ENCODE measurements at regions not wholly inside any gene's neighbourhood (a gene's known extent, or its start where the extent isn't known, plus 50 kb on each side); places are given as distances from the start of the nearest gene placed in this dataset.
"Not testable (repeated sequence)": the region's sequence is repeated elsewhere in the genome, so short reads cannot be mapped to it uniquely, and the experiment has no call there.

DNA sequence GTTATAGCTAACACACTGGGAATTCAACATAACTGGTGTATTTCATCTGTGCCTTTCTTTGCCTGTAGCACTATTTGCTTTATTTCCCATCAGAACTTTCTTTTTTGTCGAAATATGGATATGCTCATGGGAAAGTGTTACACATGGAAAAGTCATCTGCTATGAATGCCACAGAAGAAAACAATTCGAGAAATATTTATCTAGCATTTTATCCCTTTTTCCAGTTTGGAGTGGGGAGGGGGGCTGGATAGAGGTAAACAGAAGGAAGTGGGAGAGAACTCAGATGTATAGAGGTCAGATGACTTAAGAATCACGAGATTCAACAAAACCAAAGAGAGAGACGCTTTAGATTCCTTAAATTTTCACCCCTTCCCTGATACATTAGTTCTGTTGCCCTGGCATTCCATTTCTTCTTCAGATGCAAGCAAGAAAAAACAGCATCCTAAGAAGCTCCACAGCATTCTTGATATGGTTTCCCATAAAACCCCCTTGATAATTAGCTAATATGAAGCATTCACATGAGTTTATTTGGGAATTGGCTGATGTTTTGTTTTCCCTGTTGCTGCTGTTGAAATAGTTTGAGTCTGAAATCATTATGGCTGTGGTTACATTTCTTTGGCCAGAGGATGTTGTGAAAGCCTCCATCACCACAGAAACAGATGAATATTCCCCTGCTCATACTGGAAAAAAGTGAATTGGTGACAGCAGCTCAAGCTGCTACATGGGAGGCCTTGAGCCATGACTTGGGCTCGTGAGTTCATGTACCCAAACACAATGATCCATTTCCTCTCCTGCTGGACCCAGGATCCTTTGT is 335.8 kb upstream of the DAB2 start:
- Histone ChIP-seq H3K4me3 (ENCODE audit: low read length) (no peak overlapping the region), H3K4me1 (ENCODE audit: insufficient read depth, low read length) (no peaks in the 10 kb centered on the region), H2AFZ (ENCODE audit: low read depth, low read length) (no peak overlapping the region), H3K27me3 (ENCODE audit: insufficient read depth, low read length) (no peaks in the 10 kb centered on the region), H3K9me3 (ENCODE audit: low read length) (no peaks in the 10 kb centered on the region), H3K36me3 (ENCODE audit: insufficient read depth, low read length) (no peaks in the 10 kb centered on the region)

DNA sequence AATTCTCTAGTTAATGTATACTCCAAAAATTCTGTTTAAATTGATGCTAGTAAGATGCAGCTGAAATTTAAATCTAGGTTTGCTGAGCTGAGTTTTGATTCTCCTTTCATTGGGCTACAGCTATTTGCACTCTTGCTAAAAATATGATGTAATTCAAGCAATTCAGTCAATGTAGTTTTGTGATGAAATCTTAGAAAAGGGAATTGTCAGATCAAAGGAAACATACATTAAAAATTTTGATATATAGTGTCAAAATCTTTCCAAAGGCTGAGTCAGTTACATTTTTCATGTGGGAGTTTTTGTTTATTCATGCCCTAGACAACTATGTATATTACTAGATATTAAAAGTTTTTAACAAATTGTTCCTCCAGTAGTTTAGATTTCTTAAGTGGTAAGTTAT is 334.9 kb upstream of the DAB2 start:
- Histone ChIP-seq H3K4me1 (ENCODE audit: insufficient read depth, low read length) (no peaks in the 10 kb centered on the region), H2AFZ (ENCODE audit: low read depth, low read length) (no peak overlapping the region), H3K36me3 (ENCODE audit: insufficient read depth, low read length) (no peaks in the 10 kb centered on the region), H3K4me3 (ENCODE audit: low read length) (no peak overlapping the region), H3K27me3 (ENCODE audit: insufficient read depth, low read length) (no peaks in the 10 kb centered on the region), H3K9me3 (ENCODE audit: low read length) (no peaks in the 10 kb centered on the region)

GRCh38 chr5:39758426-39758825 is 333.6 kb upstream of the DAB2 start:
- Histone ChIP-seq H3K4me1 (ENCODE audit: insufficient read depth, low read length) (no peaks in the 10 kb centered on the region), H3K27me3 (ENCODE audit: insufficient read depth, low read length) (no peaks in the 10 kb centered on the region), H3K9me3 (ENCODE audit: low read length) (no peaks in the 10 kb centered on the region), H2AFZ (ENCODE audit: low read depth, low read length) (no peak overlapping the region), H3K4me3 (ENCODE audit: low read length) (no peak overlapping the region), H3K36me3 (ENCODE audit: insufficient read depth, low read length) (no peaks in the 10 kb centered on the region)

DNA sequence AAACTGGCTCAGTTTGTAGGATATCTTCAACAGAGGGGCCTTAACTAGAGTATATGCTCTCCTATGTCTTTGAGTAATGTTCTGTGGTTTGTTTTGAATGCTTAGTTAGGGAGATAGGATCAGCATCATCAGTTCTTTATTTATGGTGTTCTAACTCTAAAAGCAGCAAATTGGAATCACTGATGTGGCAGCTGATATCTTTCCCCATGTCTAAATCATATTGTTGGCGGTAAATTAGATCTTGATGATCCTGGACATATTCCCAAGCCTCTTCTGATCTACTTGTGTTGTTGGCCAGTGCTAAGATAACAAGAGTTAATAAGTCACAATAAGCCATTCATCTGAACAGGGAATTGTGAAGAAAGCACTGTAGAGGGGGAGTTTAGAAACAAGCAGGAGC is 332.4 kb upstream of the DAB2 start:
- Histone ChIP-seq H3K4me3 (ENCODE audit: low read length) (no peak overlapping the region), H3K4me1 (ENCODE audit: insufficient read depth, low read length) (no peaks in the 10 kb centered on the region), H3K36me3 (ENCODE audit: insufficient read depth, low read length) (no peaks in the 10 kb centered on the region), H3K9me3 (ENCODE audit: low read length) (no peaks in the 10 kb centered on the region), H3K27me3 (ENCODE audit: insufficient read depth, low read length) (no peaks in the 10 kb centered on the region), H2AFZ (ENCODE audit: low read depth, low read length) (no peak overlapping the region)

GRCh38 chr5:39755986-39756385 is 331.2 kb upstream of the DAB2 start:
- Histone ChIP-seq H3K4me3 (ENCODE audit: low read length) (no peak overlapping the region), H3K4me1 (ENCODE audit: insufficient read depth, low read length) (no peaks in the 10 kb centered on the region), H3K9me3 (ENCODE audit: low read length) (no peaks in the 10 kb centered on the region), H2AFZ (ENCODE audit: low read depth, low read length) (no peak overlapping the region), H3K27me3 (ENCODE audit: insufficient read depth, low read length) (no peaks in the 10 kb centered on the region), H3K36me3 (ENCODE audit: insufficient read depth, low read length) (no peaks in the 10 kb centered on the region)

DNA sequence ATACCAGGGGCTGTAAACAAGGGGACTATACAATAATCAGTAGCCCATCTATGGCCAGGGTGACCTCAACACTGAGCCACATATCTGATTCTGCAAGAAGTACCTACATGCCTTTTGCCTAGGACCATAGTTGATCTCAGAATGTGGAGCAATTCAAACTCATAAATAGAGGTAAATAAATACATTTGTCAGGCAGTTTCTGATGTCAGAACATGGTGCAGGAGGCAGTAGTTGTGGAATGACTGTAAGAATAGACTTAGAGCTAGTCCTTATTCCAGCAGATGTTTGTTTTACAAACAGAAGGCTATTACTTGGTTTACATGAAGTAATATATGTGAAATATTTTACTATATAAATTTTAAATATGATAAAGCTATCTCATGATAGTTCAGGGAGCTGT is 330.7 kb upstream of the DAB2 start:
- no peaks in the 10 kb centered on the region for H3K36me3 ChIP-seq (ENCODE audit: insufficient read depth, low read length)
- H3K4me1 ChIP-seq (ENCODE audit: insufficient read depth, low read length) = no peaks in the 10 kb centered on the region
- no peak overlapping the region for H3K4me3 ChIP-seq (ENCODE audit: low read length)
- H2AFZ ChIP-seq (ENCODE audit: low read depth, low read length) = no peak overlapping the region
- no peaks in the 10 kb centered on the region for H3K9me3 ChIP-seq (ENCODE audit: low read length)
- no peaks in the 10 kb centered on the region for H3K27me3 ChIP-seq (ENCODE audit: insufficient read depth, low read length)

- not testable (repeated sequence) for H3K4me1 ChIP-seq (ENCODE audit: insufficient read depth, low read length)
Measured at GRCh38 chr5:39753747-39754146, 329.0 kb upstream of the DAB2 start.

GRCh38 chr5:39750661-39751060 is 325.9 kb upstream of the DAB2 start:
- H3K4me1 ChIP-seq (ENCODE audit: insufficient read depth, low read length) = no peaks in the 10 kb centered on the region
- H2AFZ ChIP-seq (ENCODE audit: low read depth, low read length) = no peak overlapping the region
- H3K9me3 ChIP-seq (ENCODE audit: low read length) = no peaks in the 10 kb centered on the region
- no peaks in the 10 kb centered on the region for H3K27me3 ChIP-seq (ENCODE audit: insufficient read depth, low read length)
- no peak overlapping the region for H3K4me3 ChIP-seq (ENCODE audit: low read length)
- H3K36me3 ChIP-seq (ENCODE audit: insufficient read depth, low read length) = no peaks in the 10 kb centered on the region

More at GRCh38 chr5:39753747-39754146, 329.0 kb upstream of the DAB2 start:
- H2AFZ ChIP-seq (ENCODE audit: low read depth, low read length); H3K4me3 ChIP-seq (ENCODE audit: low read length); H3K36me3 ChIP-seq (ENCODE audit: insufficient read depth, low read length); H3K27me3 ChIP-seq (ENCODE audit: insufficient read depth, low read length); H3K9me3 ChIP-seq (ENCODE audit: low read length): not testable (repeated sequence)

- Histone ChIP-seq H3K9me3 (ENCODE audit: low read length) (no peaks in the 10 kb centered on the region), H2AFZ (ENCODE audit: low read depth, low read length) (no peak overlapping the region), H3K27me3 (ENCODE audit: insufficient read depth, low read length) (no peaks in the 10 kb centered on the region), H3K4me3 (ENCODE audit: low read length) (no peak overlapping the region), H3K36me3 (ENCODE audit: insufficient read depth, low read length) (no peaks in the 10 kb centered on the region), H3K4me1 (ENCODE audit: insufficient read depth, low read length) (no peaks in the 10 kb centered on the region)
Measured at GRCh38 chr5:39742916-39743315, 318.1 kb upstream of the DAB2 start.

- Histone ChIP-seq H3K9me3 (ENCODE audit: low read length) (no peaks in the 10 kb centered on the region), H3K36me3 (ENCODE audit: insufficient read depth, low read length) (no peaks in the 10 kb centered on the region), H3K27me3 (ENCODE audit: insufficient read depth, low read length) (no peaks in the 10 kb centered on the region)
Measured at GRCh38 chr5:39740404-39740803, 315.6 kb upstream of the DAB2 start.

DNA sequence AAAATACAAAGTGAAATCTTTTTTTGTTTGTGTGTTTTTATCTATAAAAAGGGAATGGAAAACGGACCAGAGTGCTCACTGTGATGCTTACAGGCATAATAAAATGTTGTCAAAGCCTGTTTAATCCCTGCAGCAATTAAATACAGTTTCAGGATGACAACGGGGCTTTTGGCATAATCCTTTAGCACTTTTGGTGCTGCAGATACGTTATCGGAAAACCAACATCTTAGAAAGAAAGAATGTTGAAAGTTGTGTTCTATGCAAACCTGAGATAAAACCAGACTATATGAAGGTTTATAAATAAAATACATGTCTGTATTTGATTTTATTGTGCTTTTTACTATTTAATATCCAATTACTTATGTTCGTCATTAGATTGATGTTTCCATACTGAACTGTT is 307.4 kb upstream of the DAB2 start:
- Histone ChIP-seq H3K27me3 (ENCODE audit: insufficient read depth, low read length) (no peaks in the 10 kb centered on the region), H2AFZ (ENCODE audit: low read depth, low read length) (no peak overlapping the region), H3K36me3 (ENCODE audit: insufficient read depth, low read length) (no peaks in the 10 kb centered on the region), H3K9me3 (ENCODE audit: low read length) (no peaks in the 10 kb centered on the region), H3K4me1 (ENCODE audit: insufficient read depth, low read length) (no peaks in the 10 kb centered on the region), H3K4me3 (ENCODE audit: low read length) (no peak overlapping the region)

More at GRCh38 chr5:39740404-39740803, 315.6 kb upstream of the DAB2 start:
- H2AFZ ChIP-seq (ENCODE audit: low read depth, low read length) = no peak overlapping the region
- H3K4me3 ChIP-seq (ENCODE audit: low read length) = no peak overlapping the region
- H3K4me1 ChIP-seq (ENCODE audit: insufficient read depth, low read length) = no peaks in the 10 kb centered on the region

- Histone ChIP-seq H2AFZ (ENCODE audit: low read depth, low read length) (no peak overlapping the region), H3K36me3 (ENCODE audit: insufficient read depth, low read length) (no peaks in the 10 kb centered on the region), H3K9me3 (ENCODE audit: low read length) (no peaks in the 10 kb centered on the region), H3K4me3 (ENCODE audit: low read length) (no peak overlapping the region), H3K4me1 (ENCODE audit: insufficient read depth, low read length) (no peaks in the 10 kb centered on the region), H3K27me3 (ENCODE audit: insufficient read depth, low read length) (no peaks in the 10 kb centered on the region)
Measured at GRCh38 chr5:39730699-39731098, 305.9 kb upstream of the DAB2 start.

- Histone ChIP-seq H3K4me3 (ENCODE audit: low read length) (no peak overlapping the region), H2AFZ (ENCODE audit: low read depth, low read length) (no peak overlapping the region), H3K27me3 (ENCODE audit: insufficient read depth, low read length) (no peaks in the 10 kb centered on the region), H3K4me1 (ENCODE audit: insufficient read depth, low read length) (no peaks in the 10 kb centered on the region), H3K36me3 (ENCODE audit: insufficient read depth, low read length) (no peaks in the 10 kb centered on the region), H3K9me3 (ENCODE audit: low read length) (no peaks in the 10 kb centered on the region)
Measured at GRCh38 chr5:39730006-39730405, 305.2 kb upstream of the DAB2 start.

DNA sequence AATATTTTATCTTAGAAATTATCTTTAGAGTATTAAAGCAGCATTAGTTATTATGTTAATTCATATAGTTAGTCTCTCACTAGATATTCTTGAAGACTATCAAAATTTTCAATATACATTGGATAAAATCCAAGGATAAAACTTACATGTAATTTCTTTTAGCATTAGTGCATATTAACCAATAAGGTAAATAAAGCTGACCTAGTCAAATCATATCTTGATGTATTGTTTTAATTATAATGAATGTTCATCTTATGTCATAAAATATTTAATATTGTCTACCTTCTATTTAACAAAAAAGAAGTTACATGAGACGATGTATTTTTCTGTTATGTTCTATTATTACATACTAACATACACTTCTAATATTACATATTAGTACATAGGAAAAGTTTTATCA is 301.7 kb upstream of the DAB2 start:
- Histone ChIP-seq H3K4me1 (ENCODE audit: insufficient read depth, low read length) (no peaks in the 10 kb centered on the region), H3K27me3 (ENCODE audit: insufficient read depth, low read length) (no peaks in the 10 kb centered on the region), H3K36me3 (ENCODE audit: insufficient read depth, low read length) (no peaks in the 10 kb centered on the region), H3K4me3 (ENCODE audit: low read length) (no peak overlapping the region), H2AFZ (ENCODE audit: low read depth, low read length) (no peak overlapping the region), H3K9me3 (ENCODE audit: low read length) (no peaks in the 10 kb centered on the region)
